ENCODE measurements at regions not wholly inside any gene's neighbourhood (a gene's known extent, or its start where the extent isn't known, plus 50 kb on each side); places are given as distances from the start of the nearest gene placed in this dataset.

DNA sequence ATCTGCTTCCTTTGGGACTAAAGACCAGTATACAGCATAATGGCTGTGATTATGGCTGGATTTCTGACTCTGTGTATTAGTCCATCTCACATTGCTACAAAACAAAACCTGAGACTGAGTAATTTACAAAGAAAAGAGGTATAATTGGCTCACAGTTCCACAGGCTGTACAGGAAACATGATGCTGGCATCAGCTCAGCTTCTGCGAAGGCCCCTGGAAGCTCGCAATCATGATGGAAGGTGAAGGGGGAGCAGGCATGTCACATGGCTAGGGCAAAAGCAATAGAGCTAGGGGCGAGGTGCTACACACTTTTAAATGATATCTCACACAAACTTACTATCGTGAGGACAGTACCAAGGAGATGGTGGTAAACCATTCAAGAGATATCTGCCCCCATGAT lies 68.0 kb upstream of the GADL1 start:
- Histone ChIP-seq H3K36me3 (ENCODE audit: control insufficient read depth, insufficient read depth, low read length) (no peaks in the 10 kb centered on the region), H3K27me3 (ENCODE audit: control insufficient read depth, insufficient read depth, low read length) (no peaks in the 10 kb centered on the region), H3K4me3 (ENCODE audit: low read depth, low read length) (no peak overlapping the region)
- TF ChIP-seq, protein P1, sequence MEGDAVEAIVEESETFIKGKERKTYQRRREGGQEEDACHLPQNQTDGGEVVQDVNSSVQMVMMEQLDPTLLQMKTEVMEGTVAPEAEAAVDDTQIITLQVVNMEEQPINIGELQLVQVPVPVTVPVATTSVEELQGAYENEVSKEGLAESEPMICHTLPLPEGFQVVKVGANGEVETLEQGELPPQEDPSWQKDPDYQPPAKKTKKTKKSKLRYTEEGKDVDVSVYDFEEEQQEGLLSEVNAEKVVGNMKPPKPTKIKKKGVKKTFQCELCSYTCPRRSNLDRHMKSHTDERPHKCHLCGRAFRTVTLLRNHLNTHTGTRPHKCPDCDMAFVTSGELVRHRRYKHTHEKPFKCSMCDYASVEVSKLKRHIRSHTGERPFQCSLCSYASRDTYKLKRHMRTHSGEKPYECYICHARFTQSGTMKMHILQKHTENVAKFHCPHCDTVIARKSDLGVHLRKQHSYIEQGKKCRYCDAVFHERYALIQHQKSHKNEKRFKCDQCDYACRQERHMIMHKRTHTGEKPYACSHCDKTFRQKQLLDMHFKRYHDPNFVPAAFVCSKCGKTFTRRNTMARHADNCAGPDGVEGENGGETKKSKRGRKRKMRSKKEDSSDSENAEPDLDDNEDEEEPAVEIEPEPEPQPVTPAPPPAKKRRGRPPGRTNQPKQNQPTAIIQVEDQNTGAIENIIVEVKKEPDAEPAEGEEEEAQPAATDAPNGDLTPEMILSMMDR (IDR thresholded peaks at IDR 0.05; ENCODE audit: insufficient read depth, low read length, severe bottlenecking), result no peak
- FAIRE-seq (no peak), DNase-seq (ENCODE audit: low read depth) (no peak)

DNA sequence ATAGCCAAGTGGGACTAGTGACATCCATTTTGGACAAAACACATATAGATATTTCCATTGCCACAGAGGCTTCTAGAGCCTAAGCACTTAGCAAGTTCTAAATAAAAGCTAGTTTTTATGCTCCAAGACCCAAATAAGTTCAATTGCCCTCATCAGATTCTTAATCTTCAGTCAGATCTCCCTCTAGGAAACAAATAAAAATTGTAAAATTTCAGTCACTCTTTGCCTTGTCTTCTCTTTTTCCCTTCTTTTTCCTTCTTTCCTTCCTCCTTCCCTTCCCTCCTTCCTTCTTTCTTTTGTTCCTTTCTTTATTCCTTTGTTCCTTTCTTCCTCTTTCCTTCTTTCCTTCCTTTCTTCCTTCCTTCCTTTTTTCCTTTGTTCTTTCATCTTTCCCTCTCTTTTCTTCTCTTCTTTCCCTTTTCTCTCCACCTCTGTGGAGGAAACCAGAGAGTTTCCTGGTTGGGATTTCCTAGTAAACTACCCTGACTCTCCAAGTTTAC lies 68.8 kb upstream of the GADL1 start:
- Histone ChIP-seq H3K36me3 (ENCODE audit: control insufficient read depth, insufficient read depth, low read length) (no peaks in the 10 kb centered on the region), H3K4me3 (ENCODE audit: low read depth, low read length) (no peak overlapping the region), H3K27me3 (ENCODE audit: control insufficient read depth, insufficient read depth, low read length) (no peaks in the 10 kb centered on the region)
- TF ChIP-seq, protein P1 (IDR thresholded peaks at IDR 0.05; ENCODE audit: insufficient read depth, low read length, severe bottlenecking), result no peak
- DNase-seq (ENCODE audit: low read depth) (no peak), FAIRE-seq (no peak)

DNA sequence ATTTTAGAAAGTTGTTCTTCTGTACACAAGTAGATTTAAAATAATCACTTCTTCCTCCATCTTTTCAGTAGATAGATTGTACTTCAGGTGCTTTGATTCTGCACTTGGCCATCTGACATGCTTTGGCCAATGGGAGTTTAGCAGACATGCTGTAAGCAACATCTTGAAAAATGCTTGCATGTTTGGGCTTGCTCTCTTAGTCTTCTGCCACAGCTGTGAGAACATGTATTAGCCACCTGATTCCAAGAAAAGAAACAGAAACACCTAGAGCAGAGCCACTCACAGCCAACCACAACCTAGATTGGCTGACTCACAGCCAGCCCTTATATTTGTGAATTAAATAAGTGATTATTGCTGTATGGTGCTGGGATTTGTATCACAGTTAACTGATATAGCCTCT lies 70.2 kb upstream of the GADL1 start:
- Histone ChIP-seq H3K4me3 (ENCODE audit: low read depth, low read length) (no peak overlapping the region), H3K36me3 (ENCODE audit: control insufficient read depth, insufficient read depth, low read length) (no peaks in the 10 kb centered on the region), H3K27me3 (ENCODE audit: control insufficient read depth, insufficient read depth, low read length) (no peaks in the 10 kb centered on the region)
- peak; percentile 99 for DNase-seq (ENCODE audit: low read depth)
- TF ChIP-seq, protein P1 (IDR thresholded peaks at IDR 0.05; ENCODE audit: insufficient read depth, low read length, severe bottlenecking), result no peak
- no peak for FAIRE-seq

DNA sequence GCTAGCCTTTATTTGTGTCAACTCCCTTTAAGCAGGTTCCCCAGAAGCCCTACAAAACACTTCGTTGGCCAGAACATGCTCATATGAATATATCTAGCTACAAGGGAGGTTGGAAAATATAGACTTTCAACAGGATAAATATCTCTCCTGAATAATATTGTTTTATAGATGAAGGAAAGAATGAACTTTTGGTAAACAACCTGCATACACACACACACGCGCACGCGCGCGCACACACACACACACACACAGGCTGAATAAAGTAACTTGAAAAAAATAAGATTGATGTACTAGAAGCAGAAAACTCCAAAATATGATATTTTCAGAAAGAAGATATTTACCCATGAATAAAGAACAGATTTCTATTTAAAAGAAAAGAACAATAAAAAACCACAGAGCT lies 72.4 kb upstream of the GADL1 start:
- Histone ChIP-seq H3K4me3 (ENCODE audit: low read depth, low read length) (no peak overlapping the region), H3K36me3 (ENCODE audit: control insufficient read depth, insufficient read depth, low read length) (no peaks in the 10 kb centered on the region), H3K27me3 (ENCODE audit: control insufficient read depth, insufficient read depth, low read length) (no peaks in the 10 kb centered on the region)
- no peak for DNase-seq (ENCODE audit: low read depth)
- FAIRE-seq, result no peak
- TF ChIP-seq, protein P1 (IDR thresholded peaks at IDR 0.05; ENCODE audit: insufficient read depth, low read length, severe bottlenecking), result no peak

DNA sequence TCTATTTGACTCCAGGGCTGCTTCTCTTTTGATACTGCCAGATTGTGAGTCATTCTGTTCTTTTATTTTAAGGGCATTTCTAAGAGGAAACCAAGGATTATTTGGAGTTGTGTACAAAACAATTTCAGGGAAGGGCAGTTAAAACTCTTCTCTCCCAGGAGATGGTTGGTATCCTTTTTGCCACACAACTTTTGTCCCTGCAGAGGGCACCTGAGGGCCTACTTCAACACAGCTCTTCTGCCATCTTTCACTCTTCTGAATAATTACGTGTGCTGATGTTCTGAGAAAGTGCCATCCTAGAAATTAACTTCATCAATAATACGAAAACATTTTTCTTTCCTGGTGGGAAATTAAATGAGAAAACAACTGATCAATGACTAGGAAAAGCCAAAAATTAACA lies 75.7 kb upstream of the GADL1 start:
- Histone ChIP-seq H3K36me3 (ENCODE audit: control insufficient read depth, insufficient read depth, low read length) (no peaks in the 10 kb centered on the region), H3K27me3 (ENCODE audit: control insufficient read depth, insufficient read depth, low read length) (no peaks in the 10 kb centered on the region), H3K4me3 (ENCODE audit: low read depth, low read length) (no peak overlapping the region)
- TF ChIP-seq, protein P1 (IDR thresholded peaks at IDR 0.05; ENCODE audit: insufficient read depth, low read length, severe bottlenecking), result peak; percentile 24
- FAIRE-seq (no peak), DNase-seq (ENCODE audit: low read depth) (peak; percentile 20)

DNA sequence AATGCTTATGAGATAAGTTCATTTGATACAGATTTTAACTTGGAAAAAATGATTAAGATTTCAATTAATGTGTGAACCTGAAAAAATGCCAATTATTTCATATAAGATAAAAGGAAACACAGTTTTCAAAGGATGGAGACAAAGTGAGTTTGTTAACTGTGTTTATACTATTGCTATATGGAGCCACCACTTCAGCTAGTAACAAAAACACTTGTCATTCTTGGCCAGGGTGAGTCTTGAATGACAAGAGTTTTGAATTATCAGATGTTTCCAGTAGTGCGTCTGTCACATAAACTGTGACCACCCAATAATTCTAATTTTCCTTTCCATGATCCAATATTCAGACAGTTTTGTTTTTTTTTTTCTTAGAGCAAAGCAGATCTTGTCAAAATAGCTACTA lies 78.0 kb upstream of the GADL1 start:
- FAIRE-seq, result no peak
- Histone ChIP-seq H3K4me3 (ENCODE audit: low read depth, low read length) (no peak overlapping the region), H3K36me3 (ENCODE audit: control insufficient read depth, insufficient read depth, low read length) (no peaks in the 10 kb centered on the region), H3K27me3 (ENCODE audit: control insufficient read depth, insufficient read depth, low read length) (no peaks in the 10 kb centered on the region)
- no peak for DNase-seq (ENCODE audit: low read depth)
- TF ChIP-seq, protein P1 (IDR thresholded peaks at IDR 0.05; ENCODE audit: insufficient read depth, low read length, severe bottlenecking), result no peak

Measured in bronchial epithelial cell (primary cell).